Sigmoid colon (tissue), 6 donors: ENCODE measurements at regions not wholly inside any gene's neighbourhood (a gene's known extent, or its start where the extent isn't known, plus 50 kb on each side); places are given as distances from the start of the nearest gene placed in this dataset.

Experiments used
- DNase-seq: peaks from one replicate; pipeline ENCODE4 v3.0.0-alpha.2; 2019
- H3K27ac ChIP-seq, 4 donors: fragments of 200-600 bp; sonication (generic); one replicate each; pipeline ENCODE4 v1.5.1; 2016 to 2019; ENCODE audit warnings: mild to moderate bottlenecking in 1 of 4
- H3K27me3 ChIP-seq, 3 donors: fragments of 200-600 bp; sonication (generic); one replicate each; pipeline ENCODE4 v1.5.1; 2019; ENCODE audit warnings: mild to moderate bottlenecking in 1 of 3
- H3K36me3 ChIP-seq, 4 donors: fragments of 200-600 bp; sonication (generic); one replicate each; pipeline ENCODE4 v1.5.1; 2016 to 2019
- H3K4me1 ChIP-seq, 4 donors: fragments of 200-600 bp; sonication (generic); one replicate each; pipeline ENCODE4 v1.5.1; 2017 to 2019
- H3K4me3 ChIP-seq, 4 donors: fragments of 200-600 bp; sonication (generic); one replicate each; pipeline ENCODE4 v1.5.1; 2017 to 2019; ENCODE audit warnings: mild to moderate bottlenecking in 2 of 4, moderate library complexity in 1 of 4
- H3K9me3 ChIP-seq, 4 donors: fragments of 200-600 bp in 3 of 4; sonication (generic) in 3 of 4; one replicate each; pipeline versions ENCODE4 v1.5.1 to v1.6.1; 2013 to 2019
- CTCF ChIP-seq, 4 experiments: fragments of 450-650 bp in 3 of 4; fragments of 200-600 bp in 1 of 4; IDR thresholded peaks; one replicate each; pipeline ENCODE4 v1.5.1; 2016 to 2019; ENCODE audit warnings: antibody characterized with exemption in 4 of 4, mild to moderate bottlenecking in 3 of 4, moderate library complexity in 2 of 4
- EP300 ChIP-seq, 4 donors: sonication (generic); formaldehyde crosslinking; IDR thresholded peaks; one replicate each; pipeline ENCODE4 v1.6.1; 2017; ENCODE audit warnings: antibody characterized with exemption in 4 of 4
- POLR2A ChIP-seq, 2 donors: fragments of 450-650 bp; IDR thresholded peaks; one replicate each; pipeline ENCODE4 v1.6.1; 2016; ENCODE audit warnings: antibody characterized with exemption in 2 of 2, mild to moderate bottlenecking in 2 of 2, moderate library complexity in 2 of 2
- POLR2AphosphoS5 ChIP-seq, 4 donors: sonication (generic); formaldehyde crosslinking; IDR thresholded peaks; one replicate each; pipeline ENCODE4 v1.6.1; 2017; ENCODE audit warnings: antibody characterized with exemption in 4 of 4
- WGBS, 2 donors: extraction: QIAGEN DNeasy Blood & Tissue Kit; methylation state at CpG; one replicate each; pipeline ENCODE4 v1.1.7; 2013; 5-methylcytosine and 5-hydroxymethylcytosine counted together
- intact Hi-C: fragments of 100-400 bp; cut with DNase I; formaldehyde crosslinking; loops from one replicate; pipeline ENCODE4 v1.15.1; 2023
- donor health status: healthy with polysubstance abuse.
- donor health status: healthy.

- Histone ChIP-seq H3K4me1 (no peaks in the 10 kb centered on the region), H3K27ac (no peak overlapping the region), H3K4me3 (no peak overlapping the region), H3K9me3 (no peaks in the 10 kb centered on the region), H3K27me3 (no peaks in the 10 kb centered on the region), H3K36me3 (no peaks in the 10 kb centered on the region)
- no peak for DNase-seq
- 88 to 89% methylated on average over 2 of the region's 2 CpGs for WGBS, 2 donors
- no peak for TF ChIP-seq CTCF (IDR thresholded peaks at IDR 0.05)
- no peak for TF ChIP-seq EP300 (IDR thresholded peaks at IDR 0.05)
- TF ChIP-seq POLR2A (IDR thresholded peaks at IDR 0.05) = no peak
- TF ChIP-seq POLR2AphosphoS5 (IDR thresholded peaks at IDR 0.05) = no peak
- intact Hi-C loops = no loop called here
Measured at GRCh38 chr11:92300876-92301275, 76.3 kb downstream of the FAT3 start.

GRCh38 chr11:92302770-92303169 is 78.2 kb downstream of the FAT3 start:
- Histone ChIP-seq H3K36me3 (no peaks in the 10 kb centered on the region), H3K4me3 (no peak overlapping the region), H3K27ac (no peak overlapping the region), H3K4me1 (no peaks in the 10 kb centered on the region), H3K9me3 (no peaks in the 10 kb centered on the region), H3K27me3 (no peaks in the 10 kb centered on the region)
- no peak for DNase-seq
- no peak for TF ChIP-seq EP300 (IDR thresholded peaks at IDR 0.05)
- no peak for TF ChIP-seq CTCF (IDR thresholded peaks at IDR 0.05)
- TF ChIP-seq POLR2AphosphoS5 (IDR thresholded peaks at IDR 0.05) = no peak
- TF ChIP-seq POLR2A (IDR thresholded peaks at IDR 0.05) = no peak
- intact Hi-C loops = no loop called here
- 93% methylated on average over 4 of the region's 4 CpGs for WGBS, 2 donors

- no peaks in the 10 kb centered on the region for H3K9me3 ChIP-seq
- no peak for TF ChIP-seq POLR2AphosphoS5 (IDR thresholded peaks at IDR 0.05)
- TF ChIP-seq EP300 (IDR thresholded peaks at IDR 0.05) = no peak
- no peak for TF ChIP-seq CTCF (IDR thresholded peaks at IDR 0.05)
- TF ChIP-seq POLR2A (IDR thresholded peaks at IDR 0.05) = no peak
- no peaks in the 10 kb centered on the region for H3K36me3 ChIP-seq
- no peaks in the 10 kb centered on the region for H3K27me3 ChIP-seq
- 75 to 91% methylated on average over 1 of the region's 1 CpG for WGBS, 2 donors
- intact Hi-C loops = no loop called here
- no peaks in the 10 kb centered on the region for H3K4me1 ChIP-seq
- DNase-seq = no peak
- no peak overlapping the region for H3K27ac ChIP-seq
- no peak overlapping the region for H3K4me3 ChIP-seq
Measured at GRCh38 chr11:92304271-92304670, 79.7 kb downstream of the FAT3 start.

GRCh38 chr11:92306966-92307510 is 82.4 kb downstream of the FAT3 start:
- H3K27me3 ChIP-seq = no peaks in the 10 kb centered on the region
- no peaks in the 10 kb centered on the region for H3K9me3 ChIP-seq
- no peak for DNase-seq
- TF ChIP-seq POLR2AphosphoS5 (IDR thresholded peaks at IDR 0.05) = no peak
- no peak for TF ChIP-seq POLR2A (IDR thresholded peaks at IDR 0.05)
- TF ChIP-seq EP300 (IDR thresholded peaks at IDR 0.05) = no peak
- H3K36me3 ChIP-seq = no peaks in the 10 kb centered on the region
- H3K4me3 ChIP-seq = no peak overlapping the region
- no peak overlapping the region for H3K27ac ChIP-seq
- WGBS, 2 donors = 6 to 55% methylated on average over 1 of the region's 1 CpG
- H3K4me1 ChIP-seq = no peaks in the 10 kb centered on the region
- intact Hi-C loops = no loop called here

GRCh38 chr11:92308366-92308765 is 83.7 kb downstream of the FAT3 start:
- Histone ChIP-seq H3K36me3 (no peaks in the 10 kb centered on the region), H3K27me3 (no peaks in the 10 kb centered on the region), H3K27ac (no peak overlapping the region), H3K4me1 (no peaks in the 10 kb centered on the region), H3K4me3 (no peak overlapping the region), H3K9me3 (no peaks in the 10 kb centered on the region)
- intact Hi-C loops = no loop called here
- no peak for DNase-seq
- TF ChIP-seq EP300 (IDR thresholded peaks at IDR 0.05) (no peak), POLR2A (IDR thresholded peaks at IDR 0.05) (no peak)
